K562 (cell line): ENCODE measurements at regions not wholly inside any gene's neighbourhood (a gene's known extent, or its start where the extent isn't known, plus 50 kb on each side); places are given as distances from the start of the nearest gene placed in this dataset.

Source experiments
- CHAMP1 ChIP-seq: fragments of 450-650 bp; IDR thresholded peaks from 2 replicates; pipeline ENCODE4 v1.6.1; 2016; ENCODE audit warnings: mild to moderate bottlenecking
- CHCHD3 ChIP-seq: fragments of 250-450 bp; sonication (Bioruptor Pico); IDR thresholded peaks from 2 replicates; pipeline ENCODE4 v2.1.2; 2022; ENCODE audit warnings: mild to moderate bottlenecking
- E2F3 ChIP-seq: fragments of 250-450 bp; sonication (Bioruptor Pico); IDR thresholded peaks from 2 replicates; pipeline ENCODE4 v1.4.0; 2020; ENCODE audit warnings: mild to moderate bottlenecking
- EP400 ChIP-seq: fragments of 450-650 bp; IDR thresholded peaks from 2 replicates; pipeline ENCODE4 v1.6.1; 2017; ENCODE audit warnings: antibody characterized with exemption, mild to moderate bottlenecking, moderate library complexity
- FOXA3 ChIP-seq, 2 experiments: fragments of 450-650 bp in 1 of 2; sonication (generic) in 1 of 2; formaldehyde crosslinking; IDR thresholded peaks in 1 of 2; conservative IDR thresholded peaks in 1 of 2; 2 replicates each; pipeline versions ENCODE4 v1.4.0 to v1.8.0; 2020 to 2022; ENCODE audit warnings: mild to moderate bottlenecking in 2 of 2, missing genetic modification reagents in 1 of 2
- FOXJ2 ChIP-seq: fragments of 200-800 bp; sonication (Bioruptor generic); IDR thresholded peaks from 2 replicates; pipeline ENCODE4 v1.6.1; 2016; ENCODE audit warnings: missing genetic modification characterization, missing compliant biosample characterization
- MBD1 ChIP-seq: fragments of 250-450 bp; sonication (Bioruptor Pico); IDR thresholded peaks from 2 replicates; pipeline ENCODE4 v1.8.0; 2022; ENCODE audit warnings: inconsistent platforms
- SRSF1 ChIP-seq: fragments of 200-400 bp; formaldehyde crosslinking; IDR thresholded peaks from 2 replicates; pipeline ENCODE4 v1.6.1; 2017; ENCODE audit warnings: mild to moderate bottlenecking, low read depth, low read length, moderate library complexity
- ZFP30 ChIP-seq: fragments of 250-450 bp; sonication (Bioruptor Pico); IDR thresholded peaks from 2 replicates; pipeline ENCODE4 v1.8.0; 2022; ENCODE audit warnings: moderate library complexity, mild to moderate bottlenecking, inconsistent platforms, borderline replicate concordance
- ZNF436 ChIP-seq: fragments of 250-450, 450-650 bp; sonication (Bioruptor Pico); formaldehyde crosslinking; IDR thresholded peaks from 2 replicates; pipeline ENCODE4 v1.7.0; 2020; ENCODE audit warnings: mild to moderate bottlenecking
- ZNF592 ChIP-seq: fragments of 450-650 bp; IDR thresholded peaks from 2 replicates; pipeline ENCODE4 v1.6.1; 2017; ENCODE audit warnings: antibody characterized with exemption, mild to moderate bottlenecking
- TF ChIP-seq, protein P1 (sequence below): fragments of 450-650 bp; formaldehyde crosslinking; IDR thresholded peaks from 2 replicates; pipeline ENCODE4 v1.4.0; 2022; ENCODE audit warnings: missing genetic modification characterization

DNA sequence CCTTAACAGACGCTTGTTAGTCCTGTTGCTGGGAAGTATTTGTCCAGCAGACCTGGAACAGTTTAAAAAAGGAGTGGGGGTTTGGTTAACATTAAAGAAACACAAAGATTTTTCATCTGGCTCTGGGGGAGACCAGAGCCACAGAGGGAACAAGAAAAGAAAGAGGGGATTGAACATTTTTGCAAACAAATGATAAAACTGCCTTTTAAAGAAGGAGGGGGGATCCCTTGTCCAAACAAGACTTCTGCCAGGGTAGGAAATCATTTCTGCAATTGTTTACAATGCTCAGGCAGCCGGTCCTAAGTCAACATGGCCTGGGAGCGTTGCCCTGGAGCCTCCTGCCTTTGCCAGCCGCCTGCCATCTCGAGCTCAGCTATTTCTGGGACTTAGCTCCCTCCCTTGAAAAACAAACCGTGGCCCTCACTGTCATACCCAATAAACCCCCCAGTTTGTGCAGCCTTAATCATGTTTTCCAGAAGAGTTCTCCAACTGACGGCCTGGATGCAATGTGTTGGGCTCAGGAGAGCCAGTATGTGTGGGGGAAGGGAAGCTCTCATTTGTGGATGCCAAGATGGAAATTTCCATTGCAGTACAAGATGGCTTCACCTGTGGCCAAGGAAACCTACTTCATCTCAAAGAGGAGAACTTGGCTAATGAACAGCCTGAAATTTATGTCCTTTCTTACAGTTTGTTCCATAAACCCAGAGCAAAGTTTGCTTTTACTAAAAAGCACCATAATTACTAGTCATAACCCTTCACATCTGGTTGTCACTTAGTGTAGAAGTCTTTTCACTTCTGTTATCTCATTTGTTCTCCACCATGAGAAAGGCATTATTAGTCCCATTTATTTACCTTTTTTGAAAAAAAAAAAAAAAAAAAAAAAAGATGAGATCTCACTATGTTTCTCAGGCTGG, 75.9 kb upstream of the RNU6-1 start (continued):
- TF ChIP-seq ZNF592: peak; percentile 39; the same call in 1 of the 2 replicates
- no peak for TF ChIP-seq CHAMP1
- TF ChIP-seq FOXJ2: no peak
- no peak for TF ChIP-seq SRSF1
- TF ChIP-seq ZNF436: no peak
- TF ChIP-seq, protein P1, sequence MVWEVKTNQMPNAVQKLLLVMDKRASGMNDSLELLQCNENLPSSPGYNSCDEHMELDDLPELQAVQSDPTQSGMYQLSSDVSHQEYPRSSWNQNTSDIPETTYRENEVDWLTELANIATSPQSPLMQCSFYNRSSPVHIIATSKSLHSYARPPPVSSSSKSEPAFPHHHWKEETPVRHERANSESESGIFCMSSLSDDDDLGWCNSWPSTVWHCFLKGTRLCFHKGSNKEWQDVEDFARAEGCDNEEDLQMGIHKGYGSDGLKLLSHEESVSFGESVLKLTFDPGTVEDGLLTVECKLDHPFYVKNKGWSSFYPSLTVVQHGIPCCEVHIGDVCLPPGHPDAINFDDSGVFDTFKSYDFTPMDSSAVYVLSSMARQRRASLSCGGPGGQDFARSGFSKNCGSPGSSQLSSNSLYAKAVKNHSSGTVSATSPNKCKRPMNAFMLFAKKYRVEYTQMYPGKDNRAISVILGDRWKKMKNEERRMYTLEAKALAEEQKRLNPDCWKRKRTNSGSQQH (CRISPR knock-in tag): no peak
- TF ChIP-seq MBD1 (CRISPR knock-in tag): no peak
- TF ChIP-seq EP400: 0 out of 2 replicates have a peak, but pooled peaks have one; percentile 3
- TF ChIP-seq E2F3 (CRISPR knock-in tag): no peak
- no peak for TF ChIP-seq ZFP30
- 0 out of 4 replicates have a peak, but pooled peaks of 1 of the 2 experiments have one; percentile 12 for TF ChIP-seq FOXA3 (CRISPR knock-in tag; conservative IDR thresholded peaks at IDR 0.05 in 1 of 2, IDR thresholded peaks at IDR 0.05 in 1 of 2)
- TF ChIP-seq CHCHD3 (CRISPR knock-in tag): no peak
